Glutamatergic neuron (in vitro differentiated cells): ENCODE measurements at regions not wholly inside any gene's neighbourhood (a gene's known extent, or its start where the extent isn't known, plus 50 kb on each side); places are given as distances from the start of the nearest gene placed in this dataset.

Source experiments
- DNase-seq: peaks from one replicate; pipeline ENCODE4 v3.0.0; 2022
- H3K27ac Mint-ChIP-seq: one replicate; pipeline ENCODE4 v1.8.0; 2020; ENCODE audit warnings: mild to moderate bottlenecking, mixed read lengths, inconsistent platforms; ENCODE audit not compliant: unreplicated experiment
- H3K27me3 Mint-ChIP-seq: one replicate; pipeline ENCODE4 v1.8.0; 2020; ENCODE audit warnings: mild to moderate bottlenecking, moderate library complexity, mixed read lengths, inconsistent platforms; ENCODE audit not compliant: unreplicated experiment
- H3K36me3 Mint-ChIP-seq: one replicate; pipeline ENCODE4 v1.8.0; 2020; ENCODE audit warnings: mild to moderate bottlenecking, mixed read lengths, inconsistent platforms; ENCODE audit not compliant: unreplicated experiment
- H3K4me1 Mint-ChIP-seq: one replicate; pipeline ENCODE4 v1.8.0; 2020; ENCODE audit warnings: mild to moderate bottlenecking, low read depth, mixed read lengths, inconsistent platforms; ENCODE audit not compliant: unreplicated experiment
- H3K4me3 Mint-ChIP-seq: one replicate; pipeline ENCODE4 v1.8.0; 2020; ENCODE audit warnings: mild to moderate bottlenecking, mixed read lengths, inconsistent platforms; ENCODE audit not compliant: unreplicated experiment
- H3K9me3 Mint-ChIP-seq: one replicate; pipeline ENCODE4 v1.8.0; 2020; ENCODE audit warnings: mild to moderate bottlenecking, moderate library complexity, mixed read lengths, inconsistent platforms; ENCODE audit not compliant: unreplicated experiment
- TF ChIP-seq, protein P1 (sequence below): fragments of 200-600 bp; sonication (generic); IDR thresholded peaks from one replicate; pipeline ENCODE4 v1.5.0; 2021; ENCODE audit not compliant: partially characterized antibody, unreplicated experiment

DNA sequence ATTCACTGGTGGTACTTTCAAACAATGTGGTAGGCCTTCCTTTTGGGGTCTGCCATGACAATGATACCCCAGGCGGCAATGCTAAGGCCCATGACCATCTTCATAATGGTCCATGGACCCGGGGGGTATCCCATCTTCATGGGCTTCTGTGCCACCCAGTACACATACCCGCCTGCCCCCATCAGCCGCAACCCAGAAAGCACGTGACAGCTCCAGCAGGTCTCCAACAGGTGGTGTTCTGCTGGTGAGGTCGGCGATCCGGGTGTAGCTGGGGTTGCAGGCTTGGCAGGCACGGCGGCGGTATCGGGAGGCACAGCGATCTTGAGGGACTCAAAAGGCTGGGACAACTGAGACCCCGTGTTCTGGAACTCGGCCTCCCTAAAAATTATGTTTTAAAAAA, 214.5 kb downstream of the SNRPN start:
- H3K4me1 Mint-ChIP-seq = no peaks in the 10 kb centered on the region
- H3K27me3 Mint-ChIP-seq = peaks cover 10% of the 10 kb centered on the region
- no peak overlapping the region for H3K27ac Mint-ChIP-seq
- H3K36me3 Mint-ChIP-seq = peaks cover 12% of the 10 kb centered on the region
- H3K9me3 Mint-ChIP-seq = peaks cover 7% of the 10 kb centered on the region
- H3K4me3 Mint-ChIP-seq = no peak overlapping the region
- DNase-seq = peak; percentile 11
- TF ChIP-seq, protein P1, sequence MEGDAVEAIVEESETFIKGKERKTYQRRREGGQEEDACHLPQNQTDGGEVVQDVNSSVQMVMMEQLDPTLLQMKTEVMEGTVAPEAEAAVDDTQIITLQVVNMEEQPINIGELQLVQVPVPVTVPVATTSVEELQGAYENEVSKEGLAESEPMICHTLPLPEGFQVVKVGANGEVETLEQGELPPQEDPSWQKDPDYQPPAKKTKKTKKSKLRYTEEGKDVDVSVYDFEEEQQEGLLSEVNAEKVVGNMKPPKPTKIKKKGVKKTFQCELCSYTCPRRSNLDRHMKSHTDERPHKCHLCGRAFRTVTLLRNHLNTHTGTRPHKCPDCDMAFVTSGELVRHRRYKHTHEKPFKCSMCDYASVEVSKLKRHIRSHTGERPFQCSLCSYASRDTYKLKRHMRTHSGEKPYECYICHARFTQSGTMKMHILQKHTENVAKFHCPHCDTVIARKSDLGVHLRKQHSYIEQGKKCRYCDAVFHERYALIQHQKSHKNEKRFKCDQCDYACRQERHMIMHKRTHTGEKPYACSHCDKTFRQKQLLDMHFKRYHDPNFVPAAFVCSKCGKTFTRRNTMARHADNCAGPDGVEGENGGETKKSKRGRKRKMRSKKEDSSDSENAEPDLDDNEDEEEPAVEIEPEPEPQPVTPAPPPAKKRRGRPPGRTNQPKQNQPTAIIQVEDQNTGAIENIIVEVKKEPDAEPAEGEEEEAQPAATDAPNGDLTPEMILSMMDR = no peak

- Mint-ChIP-seq H3K4me1 (no peaks in the 10 kb centered on the region), H3K27ac (no peak overlapping the region), H3K9me3 (peaks cover 13% of the 10 kb centered on the region), H3K36me3 (peaks cover 20% of the 10 kb centered on the region), H3K4me3 (no peak overlapping the region), H3K27me3 (peaks cover 9% of the 10 kb centered on the region)
- TF ChIP-seq, protein P1 = no peak
- DNase-seq = peak; percentile 5
Measured at GRCh38 chr15:25170113-25170731, 215.4 kb downstream of the SNRPN start.

DNA sequence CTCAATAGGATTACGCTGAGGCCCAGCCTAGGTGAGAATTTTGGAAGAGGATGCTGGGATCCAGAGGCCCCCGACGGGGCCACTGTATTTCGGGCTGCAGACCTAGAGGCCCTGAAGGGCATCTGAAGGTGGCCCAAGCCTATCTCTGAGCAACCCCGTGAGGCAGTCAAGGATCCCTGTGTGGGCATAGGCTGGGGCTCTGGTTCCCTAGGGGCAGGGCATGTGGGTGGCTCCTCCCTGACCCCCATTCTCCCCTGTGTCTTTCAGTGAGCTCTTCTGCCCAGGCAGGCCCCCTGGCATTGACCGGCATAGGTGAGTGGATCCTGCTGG, 216.0 kb downstream of the SNRPN start:
- H3K36me3 Mint-ChIP-seq = peaks cover 20% of the 10 kb centered on the region
- H3K27me3 Mint-ChIP-seq = peaks cover 9% of the 10 kb centered on the region
- no peak for DNase-seq
- TF ChIP-seq, protein P1 = no peak
- no peak overlapping the region for H3K27ac Mint-ChIP-seq
- no peaks in the 10 kb centered on the region for H3K4me1 Mint-ChIP-seq
- H3K9me3 Mint-ChIP-seq = peaks cover 13% of the 10 kb centered on the region
- H3K4me3 Mint-ChIP-seq = no peak overlapping the region

GRCh38 chr15:25171111-25171811, 216.5 kb downstream of the SNRPN start:
- Mint-ChIP-seq H3K4me3 (no peak overlapping the region), H3K9me3 (peaks cover 13% of the 10 kb centered on the region), H3K36me3 (peaks cover 20% of the 10 kb centered on the region), H3K27ac (no peak overlapping the region), H3K4me1 (no peaks in the 10 kb centered on the region), H3K27me3 (peaks cover 9% of the 10 kb centered on the region)
- TF ChIP-seq, protein P1 = no peak
- DNase-seq = peak; percentile 1

- peaks cover 13% of the 10 kb centered on the region for H3K9me3 Mint-ChIP-seq
- H3K4me1 Mint-ChIP-seq = no peaks in the 10 kb centered on the region
- TF ChIP-seq, protein P1 = no peak
- no peak overlapping the region for H3K27ac Mint-ChIP-seq
- DNase-seq = peak; percentile 2
- peaks cover 7% of the 10 kb centered on the region for H3K27me3 Mint-ChIP-seq
- H3K36me3 Mint-ChIP-seq = peaks cover 20% of the 10 kb centered on the region
- H3K4me3 Mint-ChIP-seq = no peak overlapping the region
Measured at GRCh38 chr15:25171856-25172687, 217.3 kb downstream of the SNRPN start.
